ENCODE measurements at regions not wholly inside any gene's neighbourhood (a gene's known extent, or its start where the extent isn't known, plus 50 kb on each side); places are given as distances from the start of the nearest gene placed in this dataset.

- TF ChIP-seq EP300 (conservative IDR thresholded peaks at IDR 0.05; ENCODE audit: poor library complexity, severe bottlenecking) (no peak), CTCF (IDR thresholded peaks at IDR 0.05; ENCODE audit: poor library complexity, severe bottlenecking) (no peak), SMC3 (conservative IDR thresholded peaks at IDR 0.05; ENCODE audit: poor library complexity) (no peak)
- TF ChIP-seq, protein P1, sequence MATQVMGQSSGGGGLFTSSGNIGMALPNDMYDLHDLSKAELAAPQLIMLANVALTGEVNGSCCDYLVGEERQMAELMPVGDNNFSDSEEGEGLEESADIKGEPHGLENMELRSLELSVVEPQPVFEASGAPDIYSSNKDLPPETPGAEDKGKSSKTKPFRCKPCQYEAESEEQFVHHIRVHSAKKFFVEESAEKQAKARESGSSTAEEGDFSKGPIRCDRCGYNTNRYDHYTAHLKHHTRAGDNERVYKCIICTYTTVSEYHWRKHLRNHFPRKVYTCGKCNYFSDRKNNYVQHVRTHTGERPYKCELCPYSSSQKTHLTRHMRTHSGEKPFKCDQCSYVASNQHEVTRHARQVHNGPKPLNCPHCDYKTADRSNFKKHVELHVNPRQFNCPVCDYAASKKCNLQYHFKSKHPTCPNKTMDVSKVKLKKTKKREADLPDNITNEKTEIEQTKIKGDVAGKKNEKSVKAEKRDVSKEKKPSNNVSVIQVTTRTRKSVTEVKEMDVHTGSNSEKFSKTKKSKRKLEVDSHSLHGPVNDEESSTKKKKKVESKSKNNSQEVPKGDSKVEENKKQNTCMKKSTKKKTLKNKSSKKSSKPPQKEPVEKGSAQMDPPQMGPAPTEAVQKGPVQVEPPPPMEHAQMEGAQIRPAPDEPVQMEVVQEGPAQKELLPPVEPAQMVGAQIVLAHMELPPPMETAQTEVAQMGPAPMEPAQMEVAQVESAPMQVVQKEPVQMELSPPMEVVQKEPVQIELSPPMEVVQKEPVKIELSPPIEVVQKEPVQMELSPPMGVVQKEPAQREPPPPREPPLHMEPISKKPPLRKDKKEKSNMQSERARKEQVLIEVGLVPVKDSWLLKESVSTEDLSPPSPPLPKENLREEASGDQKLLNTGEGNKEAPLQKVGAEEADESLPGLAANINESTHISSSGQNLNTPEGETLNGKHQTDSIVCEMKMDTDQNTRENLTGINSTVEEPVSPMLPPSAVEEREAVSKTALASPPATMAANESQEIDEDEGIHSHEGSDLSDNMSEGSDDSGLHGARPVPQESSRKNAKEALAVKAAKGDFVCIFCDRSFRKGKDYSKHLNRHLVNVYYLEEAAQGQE (IDR thresholded peaks at IDR 0.05; ENCODE audit: borderline replicate concordance): no peak
Observed at GRCh38 chr4:36439556-36439955, 158.1 kb downstream of the DTHD1 start.

Measured in neural cell (in vitro differentiated cells).